ENCODE measurements at regions not wholly inside any gene's neighbourhood (a gene's known extent, or its start where the extent isn't known, plus 50 kb on each side); places are given as distances from the start of the nearest gene placed in this dataset.

- DNase-seq: no peak
These were observed 262.5 kb upstream of the ARHGAP20 start for GRCh38 chr11:110974731-110975130.

GRCh38 chr11:110973401-110973980, 261.3 kb upstream of the ARHGAP20 start:
- no peak for DNase-seq

GRCh38 chr11:110972640-110973039, 260.4 kb upstream of the ARHGAP20 start:
- no peak for DNase-seq

- DNase-seq: no peak
These were observed 259.9 kb upstream of the ARHGAP20 start for GRCh38 chr11:110972106-110972505.

- no peak for DNase-seq
These were observed 258.9 kb upstream of the ARHGAP20 start for GRCh38 chr11:110971140-110971539.

GRCh38 chr11:110968348-110969062, 256.3 kb upstream of the ARHGAP20 start:
- no peak for DNase-seq

- DNase-seq: no peak
These were observed 253.9 kb upstream of the ARHGAP20 start for GRCh38 chr11:110966131-110966530.

GRCh38 chr11:110962921-110963320, 250.7 kb upstream of the ARHGAP20 start:
- no peak for DNase-seq

GRCh38 chr11:110960167-110960566, 247.9 kb upstream of the ARHGAP20 start:
- DNase-seq: no peak

- no peak for DNase-seq
These were observed 246.0 kb upstream of the ARHGAP20 start for GRCh38 chr11:110958216-110958615.

GRCh38 chr11:110955776-110956175, 243.5 kb upstream of the ARHGAP20 start:
- no peak for DNase-seq

- no peak for DNase-seq
These were observed 239.8 kb upstream of the ARHGAP20 start for GRCh38 chr11:110951950-110952503.

GRCh38 chr11:110951037-110951949, 239.1 kb upstream of the ARHGAP20 start:
- peak; percentile 86 for DNase-seq

- DNase-seq: no peak
These were observed 235.9 kb upstream of the ARHGAP20 start for GRCh38 chr11:110948112-110948511.

GRCh38 chr11:110947096-110947495, 234.9 kb upstream of the ARHGAP20 start:
- DNase-seq: no peak

GRCh38 chr11:110939471-110939870, 227.2 kb upstream of the ARHGAP20 start:
- no peak for DNase-seq

GRCh38 chr11:110935018-110935640, 222.9 kb upstream of the ARHGAP20 start:
- no peak for DNase-seq

- no peak for DNase-seq
These were observed 216.9 kb upstream of the ARHGAP20 start for GRCh38 chr11:110929129-110929528.

GRCh38 chr11:110928391-110928790, 216.2 kb upstream of the ARHGAP20 start:
- no peak for DNase-seq

- no peak for DNase-seq
These were observed 209.7 kb upstream of the ARHGAP20 start for GRCh38 chr11:110921742-110922521.

- no peak for DNase-seq
These were observed 207.1 kb upstream of the ARHGAP20 start for GRCh38 chr11:110919241-110919922.
